Fibroblast of villous mesenchyme (primary cell): ENCODE measurements at regions not wholly inside any gene's neighbourhood (a gene's known extent, or its start where the extent isn't known, plus 50 kb on each side); places are given as distances from the start of the nearest gene placed in this dataset.

Experiments
- DNase-seq: peaks from one replicate; pipeline ENCODE4 v3.0.0-alpha.2; 2010; ENCODE audit warnings: low read depth
- H3K4me3 ChIP-seq: 2 replicates; pipeline ENCODE4 v1.5.1; 2011; ENCODE audit warnings: low read depth, mild to moderate bottlenecking, low read length
- CTCF ChIP-seq: IDR thresholded peaks from 2 replicates; pipeline ENCODE4 v1.5.1; 2012; ENCODE audit warnings: low read depth, mild to moderate bottlenecking, low read length; ENCODE audit not compliant: insufficient read depth

- no peak for DNase-seq
- no peak for TF ChIP-seq CTCF
- no peak overlapping the region for H3K4me3 ChIP-seq
These were observed 506.3 kb upstream of the RAG2 start for GRCh38 chr11:37104380-37104779.

- no peak overlapping the region for H3K4me3 ChIP-seq
- no peak for TF ChIP-seq CTCF
- DNase-seq = no peak
These were observed 502.0 kb upstream of the RAG2 start for GRCh38 chr11:37100008-37100407.

GRCh38 chr11:37092487-37092886, 494.5 kb upstream of the RAG2 start:
- no peak for DNase-seq
- H3K4me3 ChIP-seq = no peak overlapping the region
- no peak for TF ChIP-seq CTCF

GRCh38 chr11:37089439-37089838, 491.4 kb upstream of the RAG2 start:
- no peak for DNase-seq
- no peak overlapping the region for H3K4me3 ChIP-seq
- no peak for TF ChIP-seq CTCF

- no peak overlapping the region for H3K4me3 ChIP-seq
- no peak for DNase-seq
- no peak for TF ChIP-seq CTCF
These were observed 490.5 kb upstream of the RAG2 start for GRCh38 chr11:37088573-37088910.

- TF ChIP-seq CTCF = no peak
- no peak overlapping the region for H3K4me3 ChIP-seq
- no peak for DNase-seq
These were observed 489.9 kb upstream of the RAG2 start for GRCh38 chr11:37087650-37088572.

GRCh38 chr11:37078521-37078920, 480.5 kb upstream of the RAG2 start:
- no peak for TF ChIP-seq CTCF
- no peak for DNase-seq
- no peak overlapping the region for H3K4me3 ChIP-seq
